Fibroblast of pulmonary artery (primary cell): ENCODE measurements at regions not wholly inside any gene's neighbourhood (a gene's known extent, or its start where the extent isn't known, plus 50 kb on each side); places are given as distances from the start of the nearest gene placed in this dataset.

ENCODE experiments used
- DNase-seq: peaks from one replicate; pipeline ENCODE4 v3.0.0-alpha.2; 2010; ENCODE audit warnings: low read depth
- H3K4me3 ChIP-seq: replicated peaks from 2 replicates; pipeline ENCODE4 v1.5.1; 2011; ENCODE audit warnings: low read depth, mild to moderate bottlenecking, control low read depth, low read length, moderate library complexity
- CTCF ChIP-seq: IDR thresholded peaks from 2 replicates; pipeline ENCODE4 v1.5.1; 2011; ENCODE audit warnings: mild to moderate bottlenecking, control low read depth, low read length, inconsistent platforms; ENCODE audit errors: missing control alignments

- no peak overlapping the region for H3K4me3 ChIP-seq
- DNase-seq = no peak
- no peak for TF ChIP-seq CTCF
Measured at GRCh38 chr5:3230941-3231340, 364.7 kb upstream of the IRX1 start.

- no peak overlapping the region for H3K4me3 ChIP-seq
- no peak for TF ChIP-seq CTCF
- DNase-seq = no peak
Measured at GRCh38 chr5:3230254-3230653, 365.4 kb upstream of the IRX1 start.

GRCh38 chr5:3226196-3226920, 369.3 kb upstream of the IRX1 start:
- no peak overlapping the region for H3K4me3 ChIP-seq

GRCh38 chr5:3225201-3225960, 370.3 kb upstream of the IRX1 start:
- no peak for TF ChIP-seq CTCF
- DNase-seq = no peak
- H3K4me3 ChIP-seq = no peak overlapping the region

More at GRCh38 chr5:3226196-3226920, 369.3 kb upstream of the IRX1 start:
- no peak for DNase-seq
- no peak for TF ChIP-seq CTCF

GRCh38 chr5:3222924-3223323, 372.7 kb upstream of the IRX1 start:
- TF ChIP-seq CTCF = no peak

GRCh38 chr5:3221432-3221831, 374.2 kb upstream of the IRX1 start:
- no peak overlapping the region for H3K4me3 ChIP-seq
- TF ChIP-seq CTCF = no peak

More at GRCh38 chr5:3222924-3223323, 372.7 kb upstream of the IRX1 start:
- no peak for DNase-seq
- no peak overlapping the region for H3K4me3 ChIP-seq

More at GRCh38 chr5:3221432-3221831, 374.2 kb upstream of the IRX1 start:
- DNase-seq = no peak
